Gastroesophageal sphincter (tissue), 3 donors: ENCODE measurements at regions not wholly inside any gene's neighbourhood (a gene's known extent, or its start where the extent isn't known, plus 50 kb on each side); places are given as distances from the start of the nearest gene placed in this dataset.
"Not testable (repeated sequence)": the region's sequence is repeated elsewhere in the genome, so short reads cannot be mapped to it uniquely, and the experiment has no call there.

Experiments
- EP300 ChIP-seq: sonication (generic); formaldehyde crosslinking; IDR thresholded peaks from one replicate; pipeline ENCODE4 v1.6.1; 2017; ENCODE audit warnings: antibody characterized with exemption, mild to moderate bottlenecking
- TF ChIP-seq, protein P1 (sequence below), 4 experiments: fragments of 200-600 bp in 2 of 4; fragments of 450-650 bp in 2 of 4; sonication (generic) in 1 of 4; IDR thresholded peaks; one replicate each; pipeline ENCODE4 v1.5.1; 2017 to 2019; ENCODE audit warnings: antibody characterized with exemption in 4 of 4, mild to moderate bottlenecking in 2 of 4, moderate library complexity in 2 of 4

DNA sequence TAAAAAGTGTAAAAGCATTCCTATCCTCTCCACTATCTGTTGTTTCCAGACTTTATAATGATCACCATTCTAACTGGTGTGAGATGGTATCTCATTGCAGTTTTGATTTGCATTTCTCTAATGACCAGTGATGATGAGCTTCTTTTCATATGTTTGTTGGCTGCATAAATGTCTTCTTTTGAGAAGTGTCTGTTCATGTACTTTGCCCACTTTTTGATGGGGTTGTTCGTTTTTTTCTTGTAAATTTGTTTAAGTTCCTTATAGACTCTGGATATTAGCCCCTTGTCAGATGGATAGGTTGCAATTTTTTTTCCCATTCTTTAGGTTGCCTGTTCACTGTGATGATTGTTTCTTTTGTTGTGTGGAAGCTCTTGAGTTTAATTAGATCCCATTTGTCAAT, 199.6 kb upstream of the ETV3 start:
- TF ChIP-seq, protein P1, sequence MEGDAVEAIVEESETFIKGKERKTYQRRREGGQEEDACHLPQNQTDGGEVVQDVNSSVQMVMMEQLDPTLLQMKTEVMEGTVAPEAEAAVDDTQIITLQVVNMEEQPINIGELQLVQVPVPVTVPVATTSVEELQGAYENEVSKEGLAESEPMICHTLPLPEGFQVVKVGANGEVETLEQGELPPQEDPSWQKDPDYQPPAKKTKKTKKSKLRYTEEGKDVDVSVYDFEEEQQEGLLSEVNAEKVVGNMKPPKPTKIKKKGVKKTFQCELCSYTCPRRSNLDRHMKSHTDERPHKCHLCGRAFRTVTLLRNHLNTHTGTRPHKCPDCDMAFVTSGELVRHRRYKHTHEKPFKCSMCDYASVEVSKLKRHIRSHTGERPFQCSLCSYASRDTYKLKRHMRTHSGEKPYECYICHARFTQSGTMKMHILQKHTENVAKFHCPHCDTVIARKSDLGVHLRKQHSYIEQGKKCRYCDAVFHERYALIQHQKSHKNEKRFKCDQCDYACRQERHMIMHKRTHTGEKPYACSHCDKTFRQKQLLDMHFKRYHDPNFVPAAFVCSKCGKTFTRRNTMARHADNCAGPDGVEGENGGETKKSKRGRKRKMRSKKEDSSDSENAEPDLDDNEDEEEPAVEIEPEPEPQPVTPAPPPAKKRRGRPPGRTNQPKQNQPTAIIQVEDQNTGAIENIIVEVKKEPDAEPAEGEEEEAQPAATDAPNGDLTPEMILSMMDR (IDR thresholded peaks at IDR 0.05) = not testable (repeated sequence)
- TF ChIP-seq EP300 = not testable (repeated sequence)
